Upper lobe of right lung (tissue), 1 donor: ENCODE measurements at regions not wholly inside any gene's neighbourhood (a gene's known extent, or its start where the extent isn't known, plus 50 kb on each side); places are given as distances from the start of the nearest gene placed in this dataset.

ENCODE experiments used
- ATAC-seq: fragments of 200-7000 bp; cut with Tn5 transposase; one replicate; pipeline ENCODE4 v1.9.1; 2020; ENCODE audit warnings: mild to moderate bottlenecking, moderate library complexity
- DNase-seq: peaks from one replicate; pipeline ENCODE4 v3.0.0-alpha.2; 2020
- H3K27ac ChIP-seq: fragments of 200-600 bp; one replicate; pipeline ENCODE4 v1.8.0; 2022
- H3K27me3 ChIP-seq: fragments of 200-600 bp; one replicate; pipeline ENCODE4 v1.8.0; 2022; ENCODE audit warnings: mild to moderate bottlenecking
- H3K36me3 ChIP-seq: fragments of 200-600 bp; one replicate; pipeline ENCODE4 v1.8.0; 2022
- H3K4me1 ChIP-seq: fragments of 200-600 bp; one replicate; pipeline ENCODE4 v1.8.0; 2022
- H3K4me3 ChIP-seq: fragments of 200-600 bp; one replicate; pipeline ENCODE4 v1.8.0; 2022; ENCODE audit warnings: mild to moderate bottlenecking
- H3K9me3 ChIP-seq: fragments of 200-600 bp; one replicate; pipeline ENCODE4 v1.8.0; 2022
- CTCF ChIP-seq: fragments of 200-600 bp; IDR thresholded peaks from one replicate; pipeline ENCODE4 v1.8.0; 2022; ENCODE audit warnings: antibody characterized with exemption
- intact Hi-C: fragments of 100-400 bp; cut with DNase I; formaldehyde crosslinking; loops from one replicate; pipeline ENCODE4 v1.11.0; 2022
- donor health status: DM: no; HTN: yes; CAD: no; lungs with severe emphysema.

- Histone ChIP-seq H3K27ac (no peak overlapping the region), H3K4me3 (no peak overlapping the region), H3K27me3 (no peaks in the 10 kb centered on the region), H3K4me1 (no peaks in the 10 kb centered on the region), H3K36me3 (no peaks in the 10 kb centered on the region), H3K9me3 (no peaks in the 10 kb centered on the region)
- ATAC-seq (no peak), DNase-seq (no peak)
- intact Hi-C loops: no loop called here
- TF ChIP-seq CTCF: no peak
Measured at GRCh38 chr10:55002420-55002819, 201.4 kb upstream of the PCDH15 start.

GRCh38 chr10:55001422-55001821, 200.4 kb upstream of the PCDH15 start:
- no peak for DNase-seq
- Histone ChIP-seq H3K27me3 (no peaks in the 10 kb centered on the region), H3K36me3 (no peaks in the 10 kb centered on the region), H3K27ac (no peak overlapping the region), H3K4me3 (no peak overlapping the region), H3K4me1 (no peaks in the 10 kb centered on the region), H3K9me3 (no peaks in the 10 kb centered on the region)
- no peak for TF ChIP-seq CTCF
- ATAC-seq: peak; percentile 13
- intact Hi-C loops: no loop called here

DNA sequence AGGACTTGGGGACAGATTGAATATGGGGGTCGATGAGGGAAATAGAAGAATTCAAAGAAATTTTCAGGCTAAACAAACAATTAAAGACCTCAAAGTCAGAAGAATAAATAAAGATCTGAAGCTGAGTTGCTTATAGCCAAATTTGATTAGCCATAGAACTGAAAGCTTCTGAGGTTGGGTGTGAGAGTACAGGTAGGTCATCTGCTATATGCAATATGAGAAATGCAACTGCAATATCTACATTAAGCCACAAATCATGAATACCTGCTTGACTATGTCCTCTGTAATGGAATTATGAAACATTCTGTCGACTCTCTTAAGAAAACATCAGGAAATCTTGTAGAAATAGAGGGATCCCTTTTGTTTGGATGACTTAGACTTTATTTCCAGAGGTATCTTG, 192.1 kb upstream of the PCDH15 start:
- no peak for TF ChIP-seq CTCF
- no peak overlapping the region for H3K4me3 ChIP-seq
- no peaks in the 10 kb centered on the region for H3K4me1 ChIP-seq
- DNase-seq: no peak
- H3K27ac ChIP-seq: no peak overlapping the region
- no peaks in the 10 kb centered on the region for H3K9me3 ChIP-seq
- intact Hi-C loops: no loop called here
- H3K36me3 ChIP-seq: no peaks in the 10 kb centered on the region
- no peak for ATAC-seq
- H3K27me3 ChIP-seq: no peaks in the 10 kb centered on the region

DNA sequence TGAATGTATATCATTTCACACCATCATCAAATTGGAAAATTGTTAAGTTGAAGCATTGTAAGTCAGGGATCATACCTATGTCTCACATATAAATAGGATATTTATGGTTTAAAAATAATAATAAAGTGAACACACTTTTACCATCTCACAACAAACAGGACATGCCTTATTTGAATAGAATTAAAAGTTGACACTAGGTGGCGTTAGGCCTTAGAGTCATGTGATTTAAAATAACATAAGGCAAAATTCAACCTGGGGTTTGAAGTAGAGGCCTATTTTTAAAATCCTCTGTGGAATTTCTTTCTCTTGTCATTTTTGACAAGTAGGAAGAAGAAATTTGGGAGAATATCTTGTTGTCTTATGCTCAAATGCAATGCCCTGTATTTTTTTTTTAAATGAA, 184.7 kb upstream of the PCDH15 start:
- Histone ChIP-seq H3K27me3 (no peaks in the 10 kb centered on the region), H3K27ac (no peak overlapping the region), H3K9me3 (no peaks in the 10 kb centered on the region), H3K4me1 (no peaks in the 10 kb centered on the region), H3K4me3 (no peak overlapping the region), H3K36me3 (no peaks in the 10 kb centered on the region)
- intact Hi-C loops: no loop called here
- TF ChIP-seq CTCF: peak; percentile 47
- no peak for DNase-seq
- no peak for ATAC-seq

DNA sequence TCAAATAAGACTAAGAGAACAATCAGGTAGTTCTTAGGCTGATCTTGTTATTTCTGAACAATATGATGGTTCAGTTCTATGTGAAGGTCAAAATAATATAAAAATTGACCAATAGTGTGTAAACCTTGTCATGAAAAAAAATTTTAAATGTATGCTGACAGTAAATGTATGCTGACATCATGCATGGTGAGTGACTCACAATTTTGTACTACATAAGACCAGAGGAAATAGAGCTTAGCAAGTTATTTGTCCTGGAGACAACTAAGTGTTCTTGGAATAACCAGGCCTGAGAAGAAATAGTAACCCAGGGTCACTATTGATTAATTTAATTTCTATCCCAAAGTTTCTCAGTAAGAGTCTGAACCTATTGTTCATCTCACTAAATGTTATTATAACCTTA, 182.2 kb upstream of the PCDH15 start:
- H3K4me1 ChIP-seq: no peaks in the 10 kb centered on the region
- TF ChIP-seq CTCF: no peak
- no peak for ATAC-seq
- DNase-seq: no peak
- intact Hi-C loops: no loop called here
- H3K9me3 ChIP-seq: no peaks in the 10 kb centered on the region
- H3K27ac ChIP-seq: no peak overlapping the region
- H3K36me3 ChIP-seq: no peaks in the 10 kb centered on the region
- no peak overlapping the region for H3K4me3 ChIP-seq
- H3K27me3 ChIP-seq: no peaks in the 10 kb centered on the region

- TF ChIP-seq CTCF: no peak
- H3K27ac ChIP-seq: no peak overlapping the region
- H3K4me3 ChIP-seq: no peak overlapping the region
- no peaks in the 10 kb centered on the region for H3K27me3 ChIP-seq
- no peak for DNase-seq
- H3K9me3 ChIP-seq: no peaks in the 10 kb centered on the region
- intact Hi-C loops: no loop called here
- H3K36me3 ChIP-seq: no peaks in the 10 kb centered on the region
- ATAC-seq: peak; percentile 41
- H3K4me1 ChIP-seq: no peaks in the 10 kb centered on the region
Measured at GRCh38 chr10:54962134-54962900, 161.3 kb upstream of the PCDH15 start.
